HG02763 (cell line): ENCODE measurements at regions not wholly inside any gene's neighbourhood (a gene's known extent, or its start where the extent isn't known, plus 50 kb on each side); places are given as distances from the start of the nearest gene placed in this dataset.

Experiments used
- ATAC-seq: cut with Tn5 transposase; IDR thresholded peaks from one replicate; pipeline ENCODE4 v1.9.1; 2021; ENCODE audit warnings: mild to moderate bottlenecking, moderate library complexity; ENCODE audit not compliant: unreplicated experiment

- ATAC-seq = no peak
These were observed 446.0 kb downstream of the MTRR start for GRCh38 chr5:8314965-8315364.

GRCh38 chr5:8316608-8317280 lies 447.8 kb downstream of the MTRR start:
- no peak for ATAC-seq

- ATAC-seq = no peak
These were observed 448.4 kb downstream of the MTRR start for GRCh38 chr5:8317335-8317734.

GRCh38 chr5:8320244-8320643 lies 451.3 kb downstream of the MTRR start:
- ATAC-seq = no peak

- no peak for ATAC-seq
These were observed 452.3 kb downstream of the MTRR start for GRCh38 chr5:8321272-8321671.

- no peak for ATAC-seq
These were observed 453.5 kb downstream of the MTRR start for GRCh38 chr5:8322484-8322883.

- no peak for ATAC-seq
These were observed 458.1 kb downstream of the MTRR start for GRCh38 chr5:8327016-8327415.

- ATAC-seq = no peak
These were observed 460.8 kb downstream of the MTRR start for GRCh38 chr5:8329773-8330172.

GRCh38 chr5:8332666-8333445 lies 463.9 kb downstream of the MTRR start:
- no peak for ATAC-seq

GRCh38 chr5:8333485-8333884 lies 464.5 kb downstream of the MTRR start:
- no peak for ATAC-seq

- no peak for ATAC-seq
These were observed 465.0 kb downstream of the MTRR start for GRCh38 chr5:8333977-8334376.

GRCh38 chr5:8340261-8340660 lies 471.3 kb downstream of the MTRR start:
- ATAC-seq = no peak

- ATAC-seq = no peak
These were observed 471.9 kb downstream of the MTRR start for GRCh38 chr5:8340739-8341344.

- no peak for ATAC-seq
These were observed 472.5 kb downstream of the MTRR start for GRCh38 chr5:8341406-8341805.

- no peak for ATAC-seq
These were observed 479.0 kb downstream of the MTRR start for GRCh38 chr5:8347984-8348383.

- ATAC-seq = peak; percentile 96
These were observed 480.9 kb downstream of the MTRR start for GRCh38 chr5:8349855-8350254.

- no peak for ATAC-seq
These were observed 481.8 kb downstream of the MTRR start for GRCh38 chr5:8350644-8351339.

GRCh38 chr5:8355981-8356380 lies 487.0 kb downstream of the MTRR start:
- ATAC-seq = no peak

GRCh38 chr5:8360012-8360411 lies 491.1 kb downstream of the MTRR start:
- ATAC-seq = no peak

GRCh38 chr5:8362495-8362894 lies 493.5 kb downstream of the MTRR start:
- ATAC-seq = no peak

- no peak for ATAC-seq
These were observed 494.2 kb downstream of the MTRR start for GRCh38 chr5:8363138-8363537.

- no peak for ATAC-seq
These were observed 497.3 kb downstream of the MTRR start for GRCh38 chr5:8366266-8366665.
